SK-N-SH (cell line): ENCODE measurements at regions not wholly inside any gene's neighbourhood (a gene's known extent, or its start where the extent isn't known, plus 50 kb on each side); places are given as distances from the start of the nearest gene placed in this dataset.

ENCODE experiments used
- CTCF ChIA-PET: fragments of 300-600, 350-600 bp; formaldehyde crosslinking; extraction: SDS; loops from one replicate; lab custom pipeline; 2021; lab: Yijun Ruan, JAX
- POLR2A ChIA-PET: fragments of 350-600 bp; sonication (Branson Sonifier 250); formaldehyde crosslinking; extraction: SDS; loops from one replicate; lab custom pipeline; 2020; ENCODE audit warnings: antibody characterized with exemption, inconsistent platforms; lab: Yijun Ruan, JAX
- DNase-seq: peaks from one replicate; pipeline ENCODE4 v3.0.0; 2012
- H2AFZ ChIP-seq: fragments of 200-600 bp; sonication (generic); 2 replicates; pipeline ENCODE4 v1.8.1; 2016; ENCODE audit warnings: antibody characterized with exemption, mild to moderate bottlenecking, low read depth
- H3F3A ChIP-seq: fragments of 200-600 bp; sonication (generic); replicated peaks from 2 replicates; pipeline ENCODE3; 2016; ENCODE audit warnings: antibody characterized with exemption, mild to moderate bottlenecking; ENCODE audit not compliant: insufficient read depth
- H3K27ac ChIP-seq, 2 experiments: fragments of 200-500 bp in 1 of 2; fragments of 200-600 bp in 1 of 2; sonication (Bioruptor generic) in 1 of 2; sonication (generic), shearing (Covaris generic) in 1 of 2; 2 replicates each; pipeline versions ENCODE4 v1.5.1 to v1.6.1; 2014 to 2016; ENCODE audit warnings: low read depth in 2 of 2, inconsistent platforms in 1 of 2, low read length in 1 of 2, mild to moderate bottlenecking in 1 of 2, mixed read lengths in 1 of 2
- H3K27me3 ChIP-seq: fragments of 200-600 bp; sonication (generic), shearing (Covaris generic); 2 replicates; pipeline ENCODE4 v1.6.1; 2016; ENCODE audit warnings: mixed run types; ENCODE audit not compliant: insufficient read depth
- H3K36me3 ChIP-seq, 2 experiments: fragments of 200-500 bp in 1 of 2; fragments of 200-600 bp in 1 of 2; sonication (Bioruptor generic) in 1 of 2; sonication (generic) in 1 of 2; replicated peaks in 1 of 2; 2 replicates each; pipeline versions ENCODE3 to v1.5.1; 2014 to 2016; ENCODE audit warnings: low read length in 1 of 2, mild to moderate bottlenecking in 1 of 2; ENCODE audit not compliant: insufficient read depth in 2 of 2, control insufficient read depth in 1 of 2
- H3K4me1 ChIP-seq, 2 experiments: fragments of 200-500 bp in 1 of 2; fragments of 200-600 bp in 1 of 2; sonication (Bioruptor generic) in 1 of 2; sonication (generic), shearing (Covaris generic) in 1 of 2; 2 replicates each; pipeline versions ENCODE4 v1.5.1 to v1.6.1; 2014 to 2016; ENCODE audit warnings: low read depth in 1 of 2, low read length in 1 of 2, mixed run types in 1 of 2; ENCODE audit not compliant: insufficient read depth in 2 of 2, control insufficient read depth in 1 of 2
- H3K4me2 ChIP-seq: fragments of 200-600 bp; sonication (generic), shearing (Covaris generic); 2 replicates; pipeline ENCODE4 v1.6.1; 2017; ENCODE audit warnings: mixed run types
- H3K4me3 ChIP-seq, 2 experiments: fragments of 200-500 bp in 1 of 2; fragments of 200-600 bp in 1 of 2; sonication (Bioruptor generic) in 1 of 2; sonication (generic), shearing (Covaris generic) in 1 of 2; 2 replicates each; pipeline versions ENCODE4 v1.5.1 to v1.8.1; 2014 to 2016; ENCODE audit warnings: low read depth in 2 of 2, inconsistent platforms in 1 of 2, low read length in 1 of 2, mild to moderate bottlenecking in 1 of 2, mixed read lengths in 1 of 2, moderate library complexity in 1 of 2
- H3K79me2 ChIP-seq: fragments of 200-600 bp; sonication (generic); 2 replicates; pipeline ENCODE4 v1.8.1; 2017; ENCODE audit warnings: mild to moderate bottlenecking; ENCODE audit not compliant: insufficient read depth
- H3K9ac ChIP-seq: fragments of 200-600 bp; sonication (generic); 2 replicates; pipeline ENCODE4 v1.6.1; 2017; ENCODE audit warnings: mixed run types
- H3K9me2 ChIP-seq: fragments of 200-600 bp; sonication (generic); 2 replicates; pipeline ENCODE4 v1.6.1; 2017; ENCODE audit warnings: mixed run types
- H3K9me3 ChIP-seq: fragments of 200-600 bp; sonication (generic); 2 replicates; pipeline ENCODE4 v1.6.1; 2017; ENCODE audit warnings: mixed run types, mild to moderate bottlenecking, moderate library complexity
- H4K20me1 ChIP-seq: fragments of 200-600 bp; sonication (generic); 2 replicates; pipeline ENCODE4 v1.6.1; 2017; ENCODE audit warnings: mild to moderate bottlenecking, mixed run types; ENCODE audit not compliant: insufficient read depth
- EP300 ChIP-seq, 2 experiments: IDR thresholded peaks; 2 replicates each; pipeline versions ENCODE4 v1.4.0 to v1.6.1; 2012; ENCODE audit warnings: borderline replicate concordance in 1 of 2, low read depth in 1 of 2, low read length in 1 of 2
- EZH2phosphoT487 ChIP-seq: fragments of 200-600 bp; sonication (generic); IDR thresholded peaks from 2 replicates; pipeline ENCODE4 v1.6.1; 2017; ENCODE audit warnings: low read depth, mixed run types, mild to moderate bottlenecking, antibody characterized with exemption, moderate library complexity, borderline replicate concordance
- FOSL2 ChIP-seq: IDR thresholded peaks from 2 replicates; pipeline ENCODE4 v1.4.0; 2012; ENCODE audit warnings: low read depth, mild to moderate bottlenecking, moderate library complexity, borderline replicate concordance
- FOXM1 ChIP-seq: IDR thresholded peaks from 2 replicates; pipeline ENCODE4 v1.4.0; 2012; ENCODE audit warnings: low read depth, mild to moderate bottlenecking
- GABPA ChIP-seq: IDR thresholded peaks from 2 replicates; pipeline ENCODE4 v1.4.0; 2012; ENCODE audit warnings: low read depth, mild to moderate bottlenecking
- IRF3 ChIP-seq: fragments of 150-350 bp; IDR thresholded peaks from 2 replicates; pipeline ENCODE4 v1.6.1; 2016; ENCODE audit warnings: mild to moderate bottlenecking, low read depth, low read length
- JUND ChIP-seq: IDR thresholded peaks from 2 replicates; pipeline ENCODE4 v1.4.0; 2012
- MEF2A ChIP-seq: IDR thresholded peaks from 2 replicates; pipeline ENCODE4 v1.4.0; 2012; ENCODE audit warnings: low read depth, borderline replicate concordance
- NFIC ChIP-seq: IDR thresholded peaks from 2 replicates; pipeline ENCODE4 v1.4.0; 2012; ENCODE audit warnings: borderline replicate concordance
- POLR2AphosphoS5 ChIP-seq: IDR thresholded peaks from 2 replicates; pipeline ENCODE4 v1.6.1; 2012; ENCODE audit warnings: low read depth, low read length
- RCOR1 ChIP-seq: fragments of 150-350 bp; IDR thresholded peaks from 2 replicates; pipeline ENCODE4 v1.6.1; 2017; ENCODE audit warnings: antibody characterized with exemption, low read length
- RXRA ChIP-seq: IDR thresholded peaks from 2 replicates; pipeline ENCODE4 v1.4.0; 2012; ENCODE audit warnings: low read depth, mild to moderate bottlenecking, borderline replicate concordance
- SIN3A ChIP-seq: IDR thresholded peaks from 2 replicates; pipeline ENCODE4 v1.6.1; 2012; ENCODE audit warnings: low read depth, mild to moderate bottlenecking, low read length, moderate library complexity, borderline replicate concordance
- TAF1 ChIP-seq: IDR thresholded peaks from 2 replicates; pipeline ENCODE4 v1.6.1; 2012; ENCODE audit warnings: low read depth, mild to moderate bottlenecking, low read length, moderate library complexity, borderline replicate concordance
- USF1 ChIP-seq: IDR thresholded peaks from 2 replicates; pipeline ENCODE4 v1.4.0; 2012; ENCODE audit warnings: low read depth, borderline replicate concordance
- ZBTB33 ChIP-seq: IDR thresholded peaks from 2 replicates; pipeline ENCODE4 v1.4.0; 2012; ENCODE audit warnings: low read depth, borderline replicate concordance
- WGBS: methylation state at CpG from one replicate; pipeline ENCODE4 v1.1.6; 2017; ENCODE audit warnings: low lambda C conversion rate; 5-methylcytosine and 5-hydroxymethylcytosine counted together
- TF ChIP-seq, protein P1 (sequence below): fragments of 200-600 bp; sonication (generic); IDR thresholded peaks from 2 replicates; pipeline ENCODE4 v1.6.1; 2017; ENCODE audit warnings: antibody characterized with exemption, mild to moderate bottlenecking, moderate library complexity
- TF ChIP-seq, protein P2 (sequence below): IDR thresholded peaks from 2 replicates; pipeline ENCODE4; 2012
- TF ChIP-seq, protein P3 (sequence below): IDR thresholded peaks from 2 replicates; pipeline ENCODE4 v1.4.0; 2012; ENCODE audit warnings: low read depth

DNA sequence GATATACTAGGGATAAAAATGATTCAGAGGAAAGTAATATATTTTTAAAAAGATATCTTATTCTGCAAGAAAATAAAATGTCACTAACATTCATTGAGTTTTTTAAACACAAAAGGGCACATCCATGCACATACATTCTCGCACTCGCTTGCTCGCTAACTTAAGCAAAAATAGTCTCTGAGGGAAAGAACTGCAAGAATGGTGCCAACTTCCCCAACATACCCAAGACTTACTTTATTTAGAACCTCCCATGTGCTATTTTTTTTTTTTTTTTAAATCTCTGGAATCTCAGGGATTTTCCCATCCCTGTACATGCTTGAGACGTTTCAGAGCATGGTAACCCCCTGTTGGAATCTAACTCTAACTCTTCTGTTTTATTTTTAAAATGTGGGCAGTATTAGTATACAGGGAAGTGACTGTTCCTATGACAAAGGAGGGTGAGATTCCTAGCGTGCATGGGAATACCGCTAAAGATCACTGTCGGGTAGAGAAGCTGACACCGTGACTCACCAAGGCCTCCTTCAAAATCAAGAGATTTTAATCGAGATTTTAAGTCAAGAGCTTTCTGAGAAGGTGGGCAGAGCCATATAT lies 187.9 kb upstream of the ZEB2 start:
- no peaks in the 10 kb centered on the region for H3K9me2 ChIP-seq
- no peaks in the 10 kb centered on the region for H3K27me3 ChIP-seq
- no peaks in the 10 kb centered on the region for H4K20me1 ChIP-seq
- TF ChIP-seq NFIC = no peak
- no peak for TF ChIP-seq IRF3
- TF ChIP-seq FOSL2 = no peak
- TF ChIP-seq, protein P1, sequence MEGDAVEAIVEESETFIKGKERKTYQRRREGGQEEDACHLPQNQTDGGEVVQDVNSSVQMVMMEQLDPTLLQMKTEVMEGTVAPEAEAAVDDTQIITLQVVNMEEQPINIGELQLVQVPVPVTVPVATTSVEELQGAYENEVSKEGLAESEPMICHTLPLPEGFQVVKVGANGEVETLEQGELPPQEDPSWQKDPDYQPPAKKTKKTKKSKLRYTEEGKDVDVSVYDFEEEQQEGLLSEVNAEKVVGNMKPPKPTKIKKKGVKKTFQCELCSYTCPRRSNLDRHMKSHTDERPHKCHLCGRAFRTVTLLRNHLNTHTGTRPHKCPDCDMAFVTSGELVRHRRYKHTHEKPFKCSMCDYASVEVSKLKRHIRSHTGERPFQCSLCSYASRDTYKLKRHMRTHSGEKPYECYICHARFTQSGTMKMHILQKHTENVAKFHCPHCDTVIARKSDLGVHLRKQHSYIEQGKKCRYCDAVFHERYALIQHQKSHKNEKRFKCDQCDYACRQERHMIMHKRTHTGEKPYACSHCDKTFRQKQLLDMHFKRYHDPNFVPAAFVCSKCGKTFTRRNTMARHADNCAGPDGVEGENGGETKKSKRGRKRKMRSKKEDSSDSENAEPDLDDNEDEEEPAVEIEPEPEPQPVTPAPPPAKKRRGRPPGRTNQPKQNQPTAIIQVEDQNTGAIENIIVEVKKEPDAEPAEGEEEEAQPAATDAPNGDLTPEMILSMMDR = no peak
- no peak for TF ChIP-seq EP300 (IDR thresholded peaks at IDR 0.05; ENCODE audit: borderline replicate concordance in 1 of 2, low read depth in 1 of 2, low read length in 1 of 2)
- no peak for TF ChIP-seq JUND
- no peak for TF ChIP-seq ZBTB33
- TF ChIP-seq EZH2phosphoT487 = no peak
- no peak for TF ChIP-seq POLR2AphosphoS5
- TF ChIP-seq TAF1 = no peak
- no peak for TF ChIP-seq RCOR1
- no peak for TF ChIP-seq MEF2A
- no peak for TF ChIP-seq GABPA
- no peak for TF ChIP-seq RXRA
- no peak for TF ChIP-seq FOXM1
- TF ChIP-seq, protein P2, sequence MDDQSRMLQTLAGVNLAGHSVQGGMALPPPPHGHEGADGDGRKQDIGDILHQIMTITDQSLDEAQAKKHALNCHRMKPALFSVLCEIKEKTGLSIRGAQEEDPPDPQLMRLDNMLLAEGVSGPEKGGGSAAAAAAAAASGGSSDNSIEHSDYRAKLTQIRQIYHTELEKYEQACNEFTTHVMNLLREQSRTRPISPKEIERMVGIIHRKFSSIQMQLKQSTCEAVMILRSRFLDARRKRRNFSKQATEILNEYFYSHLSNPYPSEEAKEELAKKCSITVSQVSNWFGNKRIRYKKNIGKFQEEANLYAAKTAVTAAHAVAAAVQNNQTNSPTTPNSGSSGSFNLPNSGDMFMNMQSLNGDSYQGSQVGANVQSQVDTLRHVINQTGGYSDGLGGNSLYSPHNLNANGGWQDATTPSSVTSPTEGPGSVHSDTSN = no peak
- no peak for TF ChIP-seq USF1
- TF ChIP-seq, protein P3, sequence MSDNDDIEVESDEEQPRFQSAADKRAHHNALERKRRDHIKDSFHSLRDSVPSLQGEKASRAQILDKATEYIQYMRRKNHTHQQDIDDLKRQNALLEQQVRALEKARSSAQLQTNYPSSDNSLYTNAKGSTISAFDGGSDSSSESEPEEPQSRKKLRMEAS = no peak
- no peak for TF ChIP-seq SIN3A
- no peak overlapping the region for H3K9ac ChIP-seq
- no peak overlapping the region for H3K4me2 ChIP-seq
- H3K4me3 ChIP-seq = no peak overlapping the region
- POLR2A ChIA-PET = no interaction called here
- no peaks in the 10 kb centered on the region for H3K79me2 ChIP-seq
- no peaks in the 10 kb centered on the region for H3F3A ChIP-seq
- no peak overlapping the region for H2AFZ ChIP-seq
- WGBS = 77% methylated on average over 9 of the region's 9 CpGs
- H3K27ac ChIP-seq = no peak overlapping the region; a peak in 1 of 4 replicates
- no peak for DNase-seq
- CTCF ChIA-PET = no interaction called here
- no peaks in the 10 kb centered on the region for H3K36me3 ChIP-seq
- H3K9me3 ChIP-seq = no peaks in the 10 kb centered on the region
- peaks cover 0 to 8% of the 10 kb centered on the region in 2 experiments; a peak in 2 of 4 replicates for H3K4me1 ChIP-seq
